EH (cell line): ENCODE measurements at regions not wholly inside any gene's neighbourhood (a gene's known extent, or its start where the extent isn't known, plus 50 kb on each side); places are given as distances from the start of the nearest gene placed in this dataset.
A peak's percentile ranks its signal among the peaks of the same experiment; 100 is the strongest.
"Not testable (repeated sequence)": the region's sequence is repeated elsewhere in the genome, so short reads cannot be mapped to it uniquely, and the experiment has no call there.

Experiments used
- DNase-seq: peaks from one replicate; pipeline ENCODE4 v3.0.0-alpha.2; 2015; ENCODE audit warnings: low read depth

DNA sequence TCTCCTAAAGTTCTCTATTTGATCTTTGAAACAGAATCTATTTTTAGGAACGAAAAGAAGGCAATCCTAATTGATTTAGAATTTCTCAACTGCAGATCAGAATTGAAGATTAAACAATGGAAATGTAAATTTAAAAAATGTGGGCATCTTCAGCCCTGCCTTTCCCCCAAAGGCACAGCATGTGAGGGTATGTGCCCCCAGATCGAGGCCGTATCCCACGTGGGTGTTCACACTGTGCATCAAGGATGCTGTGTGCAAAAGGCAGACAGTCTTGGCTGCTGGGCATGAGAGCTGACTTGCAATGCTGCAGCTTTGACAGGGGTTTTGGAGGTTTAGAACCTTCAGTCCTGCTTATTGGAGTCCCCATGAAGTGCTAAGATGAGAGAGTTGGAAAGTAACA lies 346.3 kb downstream of the VRK1 start:
- DNase-seq = no peak

DNA sequence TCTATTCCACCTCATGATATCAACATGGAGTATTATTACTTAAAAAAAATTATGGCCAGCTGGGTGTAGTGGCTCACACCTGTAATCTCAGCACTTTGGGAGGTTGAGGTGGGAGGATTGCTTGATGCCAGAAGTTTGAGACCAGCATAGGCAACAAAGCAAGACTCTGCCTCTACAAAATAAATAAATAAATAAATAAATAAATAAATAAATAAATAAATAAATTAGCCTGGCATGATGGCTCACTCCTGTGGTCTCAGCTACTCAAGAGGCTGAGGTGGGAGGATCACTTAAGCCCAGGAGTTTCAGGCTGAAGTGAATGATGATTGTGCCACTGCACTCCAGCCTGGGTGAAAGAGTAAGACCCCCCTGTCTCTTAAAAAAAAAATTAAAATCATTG lies 350.8 kb downstream of the VRK1 start:
- DNase-seq = not testable (repeated sequence)

DNA sequence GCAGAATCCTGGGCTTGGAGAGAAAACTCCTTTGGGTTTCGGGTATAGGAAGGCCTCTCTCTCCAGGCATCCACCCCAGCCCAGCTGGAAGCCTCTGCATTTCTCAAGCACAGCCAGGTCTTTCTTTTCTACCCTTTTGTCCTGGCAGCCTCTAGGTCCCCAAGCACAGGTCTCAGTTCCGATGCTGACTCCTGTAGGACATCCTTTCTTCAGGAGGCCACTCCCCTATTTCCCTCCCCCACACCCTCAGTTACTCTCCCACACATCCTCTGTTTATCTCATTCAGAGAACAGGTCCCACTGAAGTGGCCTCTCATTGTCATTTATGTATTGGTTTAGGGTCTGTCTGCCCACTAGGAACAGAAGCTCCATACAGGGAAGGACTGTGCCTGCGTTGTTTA lies 352.6 kb downstream of the VRK1 start:
- no peak for DNase-seq

- DNase-seq = no peak
These were observed 356.3 kb downstream of the VRK1 start for GRCh38 chr14:97153527-97153926.

- DNase-seq = no peak
These were observed 358.1 kb downstream of the VRK1 start for GRCh38 chr14:97155320-97155719.

DNA sequence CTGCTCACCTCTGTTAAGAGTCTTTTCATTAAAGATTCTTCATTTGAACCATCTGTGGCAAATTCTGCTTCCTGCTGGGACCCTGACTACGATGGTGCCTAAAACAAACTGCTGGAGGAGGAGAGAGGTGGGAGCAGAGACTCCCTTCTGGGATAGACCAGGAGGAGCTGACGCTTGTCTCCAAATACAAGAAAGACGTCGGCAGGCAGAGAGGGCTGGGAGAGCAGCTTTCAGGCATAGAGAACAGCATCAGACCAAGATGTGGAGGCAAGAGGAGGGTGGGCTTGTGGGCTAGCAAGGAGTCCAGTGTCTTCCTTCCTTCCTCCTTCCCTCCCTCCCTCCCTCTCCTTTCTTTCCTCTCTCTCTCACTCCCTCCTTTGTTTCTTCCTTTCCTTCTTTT lies 358.6 kb downstream of the VRK1 start:
- no peak for DNase-seq

DNA sequence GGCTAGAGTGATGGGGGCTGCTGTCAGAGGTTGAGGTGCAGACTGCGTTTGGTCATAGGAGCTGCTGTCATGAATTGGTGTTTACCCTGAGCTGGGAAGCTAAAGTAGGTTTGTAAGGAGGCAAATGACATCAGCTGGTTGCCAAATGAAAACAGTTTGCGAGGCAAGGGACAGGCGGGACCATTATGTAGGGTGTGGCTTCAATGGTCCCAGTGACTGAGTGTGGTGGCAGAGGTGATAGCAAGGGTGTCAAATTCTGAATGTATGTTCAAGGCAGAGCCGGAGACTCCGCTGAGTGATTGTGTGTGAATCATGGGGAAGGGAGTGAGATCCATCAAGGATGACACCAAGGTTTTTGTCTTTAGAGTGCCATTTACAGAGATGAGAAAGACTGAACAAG lies 359.5 kb downstream of the VRK1 start:
- no peak for DNase-seq

GRCh38 chr14:97158102-97158501 lies 360.9 kb downstream of the VRK1 start:
- no peak for DNase-seq

- DNase-seq = no peak
These were observed 361.9 kb downstream of the VRK1 start for GRCh38 chr14:97159124-97159523.

DNA sequence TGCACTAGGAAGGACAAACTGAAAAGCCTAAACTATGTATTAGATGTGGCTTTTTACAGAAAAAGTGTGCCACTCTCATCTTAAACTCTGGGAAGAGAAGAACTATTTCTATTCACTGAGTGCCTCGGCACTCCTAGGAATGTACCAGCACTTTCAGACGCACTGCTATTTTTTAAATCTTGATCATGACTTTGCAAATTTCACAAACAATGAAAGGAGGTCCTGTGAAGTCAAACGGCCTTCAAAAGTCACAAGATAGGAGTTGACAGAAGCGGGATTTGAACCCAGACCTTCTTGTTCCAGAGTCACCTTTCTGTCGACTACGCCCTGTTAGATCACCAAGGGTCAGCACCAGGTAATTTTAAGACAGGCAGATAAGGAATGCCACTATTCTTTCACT lies 365.4 kb downstream of the VRK1 start:
- DNase-seq = no peak

DNA sequence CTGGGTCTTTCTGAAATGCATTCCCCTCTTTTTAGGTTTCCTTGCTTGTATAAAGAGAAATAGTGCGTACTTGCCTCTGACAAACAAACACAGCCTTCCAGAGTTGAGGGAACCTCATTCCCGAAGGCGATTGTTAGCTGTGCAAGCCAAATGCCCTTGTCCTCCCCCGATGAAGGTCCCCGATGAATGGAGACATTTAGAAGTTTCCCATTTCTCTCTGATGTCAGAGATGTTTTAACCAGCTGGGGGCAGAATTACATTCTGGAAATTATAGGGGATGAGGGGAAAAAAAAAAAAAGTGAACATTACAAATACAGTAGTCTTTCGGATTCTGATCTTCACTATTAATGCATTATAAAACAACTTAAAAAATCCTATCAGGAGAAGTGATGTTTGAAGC lies 366.8 kb downstream of the VRK1 start:
- no peak for DNase-seq

DNA sequence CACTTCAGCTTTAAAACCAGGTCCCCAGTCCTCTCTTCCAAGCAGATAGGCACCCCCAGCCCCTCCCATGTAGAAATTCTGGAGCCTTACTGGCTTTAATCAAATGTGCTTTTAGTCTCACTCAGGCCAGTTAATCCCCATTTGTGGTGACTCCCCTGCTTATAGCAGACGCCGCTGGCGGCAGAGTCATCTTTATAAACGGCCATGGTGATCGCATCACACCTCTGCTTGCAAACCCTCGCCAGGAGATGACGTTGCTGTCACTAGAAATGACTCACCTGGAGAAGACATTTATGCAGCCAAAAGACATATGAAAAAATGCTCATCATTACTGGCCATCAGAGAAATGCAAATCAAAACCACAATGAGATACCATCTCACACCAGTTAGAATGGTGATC lies 369.3 kb downstream of the VRK1 start:
- no peak for DNase-seq

DNA sequence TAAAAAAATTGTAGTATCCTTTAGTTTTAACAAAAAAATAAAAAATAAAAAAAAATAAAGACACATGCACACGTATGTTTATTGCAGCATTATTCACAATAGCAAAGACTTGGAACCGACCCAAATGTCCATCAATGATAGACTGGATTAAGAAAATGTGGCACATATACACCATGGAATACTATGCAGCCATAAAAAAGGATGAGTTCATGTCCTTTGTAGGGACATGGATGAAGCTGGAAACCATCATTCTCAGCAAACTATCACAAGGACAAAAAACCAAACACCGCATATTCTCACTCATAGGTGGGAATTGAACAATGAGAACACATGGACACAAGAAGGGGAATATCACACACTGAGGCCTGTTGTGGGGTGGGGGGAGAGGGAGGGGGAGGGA lies 370.4 kb downstream of the VRK1 start:
- DNase-seq = not testable (repeated sequence)

GRCh38 chr14:97172644-97173043 lies 375.5 kb downstream of the VRK1 start:
- no peak for DNase-seq

DNA sequence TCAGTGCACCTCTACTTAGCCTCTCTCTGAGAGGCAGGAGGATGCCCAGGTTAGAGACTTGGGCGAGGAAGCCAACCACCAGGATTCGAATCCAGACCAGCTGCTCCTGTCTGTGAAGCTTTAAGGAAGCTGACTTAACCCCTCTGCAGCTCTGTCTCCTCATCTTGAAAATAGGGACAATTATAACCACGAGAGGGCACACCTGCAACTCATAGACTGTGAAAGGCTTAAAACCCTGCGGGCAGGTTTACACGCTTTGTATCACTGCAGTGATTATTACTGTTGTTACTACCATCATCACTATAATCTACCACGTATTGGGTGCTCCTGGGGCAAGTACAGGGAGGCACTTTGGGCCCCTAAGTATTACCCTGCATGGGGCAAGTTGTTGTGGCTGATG lies 379.8 kb downstream of the VRK1 start:
- no peak for DNase-seq

DNA sequence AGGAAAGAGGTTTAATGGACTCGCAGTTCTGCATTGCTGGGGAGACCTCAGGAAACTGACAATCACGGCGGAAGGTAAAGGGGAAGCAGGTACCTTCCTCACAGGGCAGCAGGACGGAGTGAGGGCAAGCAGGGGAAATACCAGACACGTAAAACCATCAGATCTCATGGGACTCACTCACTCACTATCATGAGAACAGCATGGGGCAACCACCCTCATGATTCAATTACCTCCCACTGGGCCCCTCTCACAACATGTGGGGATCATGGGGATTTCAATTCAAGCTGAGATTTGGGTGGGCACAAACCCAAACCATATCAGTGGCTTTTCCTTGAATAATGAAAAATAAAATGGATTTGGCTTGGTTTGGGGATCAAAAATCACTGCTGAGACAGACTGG lies 380.5 kb downstream of the VRK1 start:
- DNase-seq = no peak

DNA sequence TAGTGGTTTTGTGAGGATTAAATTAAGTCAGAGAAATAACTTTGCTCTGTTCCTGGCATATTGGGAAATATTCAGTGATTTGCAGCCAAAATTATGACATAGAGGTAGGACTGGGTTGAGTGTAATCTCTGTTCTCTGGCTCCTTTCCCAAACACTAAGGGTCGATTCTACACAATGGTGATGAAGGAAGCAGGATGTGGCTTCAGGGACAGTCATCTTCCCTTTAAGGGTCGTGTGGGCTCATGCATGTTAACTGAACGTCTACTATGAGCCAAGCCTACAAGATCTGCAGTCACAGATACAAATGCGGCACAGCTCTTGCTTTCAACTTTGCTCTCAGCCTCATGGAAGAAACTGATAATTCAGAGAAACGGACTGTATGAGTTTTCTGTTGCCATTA lies 381.6 kb downstream of the VRK1 start:
- DNase-seq = no peak

- DNase-seq = no peak
These were observed 382.4 kb downstream of the VRK1 start for GRCh38 chr14:97179573-97179972.

DNA sequence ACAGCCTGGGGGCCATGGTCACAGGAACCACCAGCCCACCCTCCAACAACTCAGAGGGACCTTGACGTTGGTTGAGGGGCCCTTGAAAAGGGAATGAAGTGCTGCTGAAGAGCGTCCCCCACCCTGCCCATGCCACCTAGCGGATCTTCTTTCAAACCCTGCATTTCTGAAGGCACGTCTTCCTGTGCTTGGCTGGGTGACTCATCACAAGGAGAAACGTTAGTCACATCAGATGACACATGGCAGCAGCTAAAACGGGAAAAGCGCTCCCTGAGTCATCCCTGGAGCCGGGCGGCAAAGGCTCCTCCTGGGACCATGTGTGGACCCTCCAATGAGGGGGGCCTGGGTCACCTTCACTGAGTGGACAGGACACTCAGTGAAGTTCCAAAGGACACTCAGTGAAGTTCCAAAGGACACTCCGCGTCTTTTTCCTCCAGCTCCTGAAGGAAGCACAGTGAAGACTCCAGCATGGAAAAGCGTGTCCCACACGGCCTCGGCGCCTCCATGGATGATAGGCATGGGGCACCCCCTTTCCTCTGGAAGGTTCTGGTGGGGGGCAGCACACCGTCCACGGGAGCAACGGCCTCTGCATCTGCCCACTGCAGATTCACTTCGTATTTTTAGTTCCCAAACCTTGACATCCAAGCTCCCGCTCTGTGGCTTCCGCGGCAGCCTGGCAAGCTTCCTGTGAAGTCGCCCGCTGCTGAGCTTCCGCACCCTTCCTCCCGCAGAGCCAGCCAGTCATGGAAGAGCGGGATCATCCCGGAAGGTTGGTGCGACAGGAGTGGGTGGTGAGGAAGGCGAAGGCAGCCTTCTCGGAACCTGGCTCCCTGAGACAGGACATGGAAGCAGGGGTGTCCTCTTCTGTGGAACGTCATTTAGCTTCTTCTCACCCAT lies 383.4 kb downstream of the VRK1 start:
- peak; percentile 1 for DNase-seq

- DNase-seq = no peak
These were observed 388.0 kb downstream of the VRK1 start for GRCh38 chr14:97185186-97185585.

GRCh38 chr14:97187916-97188315 lies 390.7 kb downstream of the VRK1 start:
- DNase-seq = no peak

GRCh38 chr14:97196336-97196735 lies 399.2 kb downstream of the VRK1 start:
- DNase-seq = no peak

- DNase-seq = no peak
These were observed 401.6 kb downstream of the VRK1 start for GRCh38 chr14:97198813-97199212.

- DNase-seq = no peak
These were observed 403.1 kb downstream of the VRK1 start for GRCh38 chr14:97200245-97200644.
